D721Med (cell line): ENCODE measurements at regions not wholly inside any gene's neighbourhood (a gene's known extent, or its start where the extent isn't known, plus 50 kb on each side); places are given as distances from the start of the nearest gene placed in this dataset.
A peak's percentile ranks its signal among the peaks of the same experiment; 100 is the strongest.

Experiments
- DNase-seq: peaks from one replicate; pipeline ENCODE4 v3.0.0; 2011; ENCODE audit warnings: low spot score; ENCODE audit not compliant: insufficient read length
- FAIRE-seq: peaks from 2 replicates; lab custom pipeline; 2011; peaks lifted over from hg19 to GRCh38; lab: Jason Lieb, UNC
- CTCF ChIP-seq: IDR thresholded peaks from 2 replicates; pipeline ENCODE4 v1.5.1; 2012; ENCODE audit warnings: mild to moderate bottlenecking, control low read depth; ENCODE audit not compliant: insufficient read depth; ENCODE audit errors: missing control alignments

DNA sequence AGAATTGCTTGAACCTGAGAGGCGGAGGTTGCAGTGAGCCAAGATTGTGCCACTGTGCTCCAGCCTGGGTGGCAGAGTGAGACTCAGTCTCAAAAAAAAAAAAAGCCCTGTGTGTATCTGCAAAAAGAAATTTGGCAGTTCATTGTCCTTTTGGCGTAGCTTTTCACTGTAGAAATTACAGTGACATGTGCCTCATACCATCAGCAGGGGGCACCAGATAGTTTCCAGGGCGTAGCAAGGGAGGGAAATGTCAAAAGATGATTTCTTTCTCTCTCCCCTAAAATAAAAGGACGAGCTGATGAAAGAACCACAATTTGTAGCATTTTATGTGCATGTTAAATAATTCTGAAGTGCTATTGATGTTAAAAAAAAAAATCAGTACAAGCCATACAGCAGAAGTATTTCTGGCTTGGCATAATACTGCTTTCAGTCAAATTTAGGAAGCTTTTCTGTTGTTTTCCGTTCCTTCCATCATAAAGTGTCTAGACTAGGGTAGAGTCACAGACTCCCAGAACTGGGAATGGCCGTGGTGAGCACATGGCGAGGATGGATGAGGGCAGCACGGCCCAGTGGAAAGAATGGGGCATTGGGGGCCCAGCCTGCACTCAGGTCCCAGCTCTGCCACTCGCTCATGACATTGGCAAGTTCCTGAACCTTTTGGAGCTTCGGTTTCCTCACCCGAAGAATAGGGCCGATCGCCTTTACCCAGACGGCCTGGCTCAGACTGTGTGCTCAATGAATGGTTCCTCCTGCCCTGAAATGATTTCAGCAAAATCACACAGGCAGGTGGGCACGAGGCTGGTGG, 59.8 kb upstream of the RPH3AL start:
- FAIRE-seq (peak; percentile 16), DNase-seq (no peak)
- peak; percentile 58 for TF ChIP-seq CTCF

DNA sequence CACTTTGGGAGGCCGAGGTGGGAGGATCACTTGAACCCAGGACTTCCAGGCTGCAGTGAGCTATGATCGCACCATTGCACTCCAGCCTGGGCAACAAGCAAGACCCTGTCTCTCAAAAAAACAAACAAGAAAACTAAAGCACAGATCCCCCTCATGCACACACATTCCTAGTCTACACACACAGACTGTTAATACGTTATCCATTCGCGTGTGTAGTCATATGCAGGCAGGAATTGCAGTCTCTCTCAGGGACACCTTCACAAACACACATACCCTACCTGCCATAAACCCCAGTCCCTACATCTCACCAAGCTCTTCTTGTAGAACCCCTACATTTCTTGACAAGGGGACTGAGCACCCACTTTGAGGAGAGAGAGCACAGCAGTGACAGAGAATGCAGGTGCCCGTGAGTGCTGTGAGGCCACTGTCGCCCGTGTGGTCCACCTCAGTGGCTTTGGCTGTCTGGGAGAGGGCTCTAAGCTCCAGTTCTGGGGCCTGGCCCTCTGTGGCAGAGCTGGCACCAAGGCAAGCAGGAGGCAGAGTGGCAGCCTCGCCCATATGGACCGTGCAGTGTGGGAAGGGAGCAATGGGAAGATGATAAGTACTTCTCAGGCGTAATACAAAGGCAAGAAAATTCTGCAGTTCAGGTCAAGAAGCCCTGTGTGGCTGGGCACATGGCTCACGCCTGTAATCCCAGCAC, 59.0 kb upstream of the RPH3AL start:
- no peak for TF ChIP-seq CTCF
- DNase-seq, result no peak
- no peak for FAIRE-seq

GRCh38 chr17:410543-411401, 58.2 kb upstream of the RPH3AL start:
- FAIRE-seq (no peak), DNase-seq (no peak)
- TF ChIP-seq CTCF, result no peak

- TF ChIP-seq CTCF, result no peak
- DNase-seq, result peak; percentile 69
- FAIRE-seq, result peak; percentile 96
These were observed 57.4 kb upstream of the RPH3AL start for GRCh38 chr17:409848-410542.

DNA sequence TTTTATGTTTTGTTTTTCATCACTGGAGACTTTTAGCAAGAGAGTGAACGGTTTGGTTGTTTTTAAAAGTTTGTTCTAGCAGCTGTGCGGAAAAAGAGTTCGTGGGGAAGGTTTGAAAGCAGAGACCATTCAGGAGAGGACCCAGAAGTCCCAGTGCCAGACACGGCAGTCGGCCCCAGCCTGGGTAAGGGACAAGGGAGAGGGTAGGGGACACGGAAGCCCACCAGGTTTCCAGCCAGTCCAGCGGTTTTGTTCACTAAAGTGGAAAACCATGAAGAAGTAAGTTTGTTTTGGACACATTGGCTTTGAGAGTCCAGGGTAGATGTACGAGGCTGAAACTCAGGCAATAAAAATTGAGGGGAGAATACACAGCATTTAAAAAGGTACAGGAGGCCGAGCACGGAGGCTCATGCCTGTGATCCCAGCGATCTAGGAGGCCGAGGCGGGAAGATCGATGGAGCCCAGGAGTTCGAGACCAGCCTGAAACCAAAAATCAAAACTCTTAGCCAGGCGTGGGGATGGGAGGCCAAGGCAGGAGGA, 56.8 kb upstream of the RPH3AL start:
- FAIRE-seq (no peak), DNase-seq (no peak)
- TF ChIP-seq CTCF, result no peak

DNA sequence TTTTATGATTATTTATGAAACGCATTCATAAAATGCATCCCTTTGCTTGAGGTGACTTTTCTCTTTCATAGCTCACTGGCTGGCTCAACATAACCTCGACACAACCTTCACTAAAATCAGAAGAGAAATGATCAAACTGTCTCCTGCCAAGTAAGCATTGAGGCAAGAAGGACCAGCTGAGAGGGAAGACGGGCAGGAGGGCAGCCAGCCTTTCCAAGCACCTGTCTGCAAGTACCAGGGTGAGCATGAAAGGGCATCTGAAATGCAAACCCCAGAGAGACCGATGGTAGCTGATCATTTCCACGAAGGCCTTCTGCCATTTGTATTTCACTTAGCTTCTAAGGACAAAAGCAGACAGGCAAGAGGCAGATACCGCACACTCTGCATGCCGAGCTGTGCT, 52.1 kb upstream of the RPH3AL start:
- FAIRE-seq, result no peak
- no peak for DNase-seq
- TF ChIP-seq CTCF, result no peak
